Psoas muscle (tissue), 7 donors: ENCODE measurements at regions not wholly inside any gene's neighbourhood (a gene's known extent, or its start where the extent isn't known, plus 50 kb on each side); places are given as distances from the start of the nearest gene placed in this dataset.

ENCODE experiments used
- ATAC-seq, 4 donors: fragments of 200-7000 bp; cut with Tn5 transposase; one replicate each; pipeline ENCODE4 v1.9.1; 2020; ENCODE audit warnings: moderate library complexity in 3 of 4, mild to moderate bottlenecking in 2 of 4
- DNase-seq, 2 donors: peaks; one replicate each; pipeline ENCODE4 v3.0.0-alpha.2; 2020
- H3K27ac ChIP-seq: fragments of 200-600 bp; one replicate; pipeline ENCODE4 v1.8.0; 2022
- H3K27me3 ChIP-seq, 3 donors: fragments of 200-600 bp in 1 of 3; one replicate each; pipeline versions ENCODE4 v1.6.1 to v1.8.0; 2013 to 2022; ENCODE audit warnings: low read length in 2 of 3, mild to moderate bottlenecking in 2 of 3, moderate library complexity in 1 of 3; ENCODE audit not compliant: insufficient read depth in 3 of 3
- H3K36me3 ChIP-seq, 2 donors: fragments of 200-600 bp in 1 of 2; one replicate each; pipeline versions ENCODE4 v1.6.1 to v1.8.0; 2013 to 2022; ENCODE audit warnings: low read depth in 1 of 2, mild to moderate bottlenecking in 1 of 2, moderate library complexity in 1 of 2; ENCODE audit not compliant: insufficient read depth in 1 of 2
- H3K4me1 ChIP-seq: fragments of 200-600 bp; one replicate; pipeline ENCODE4 v1.8.0; 2022
- H3K4me3 ChIP-seq: fragments of 200-600 bp; one replicate; pipeline ENCODE4 v1.8.0; 2022; ENCODE audit warnings: mild to moderate bottlenecking
- H3K9me3 ChIP-seq: fragments of 200-600 bp; one replicate; pipeline ENCODE4 v1.8.0; 2022
- WGBS, 3 donors: extraction: QIAGEN DNeasy Blood & Tissue Kit; methylation state at CpG; one replicate each; pipeline versions ENCODE4 v1.1.6 to v1.1.7; 2013; 5-methylcytosine and 5-hydroxymethylcytosine counted together
- intact Hi-C, 2 donors: fragments of 100-400 bp; cut with DNase I; formaldehyde crosslinking; loops; one replicate each; pipeline versions ENCODE4 v1.11.0 to v1.14.2; 2022
- TF ChIP-seq, protein P1 (sequence below): fragments of 200-600 bp; IDR thresholded peaks from one replicate; pipeline ENCODE4 v1.8.0; 2022; ENCODE audit warnings: antibody characterized with exemption
- donor health status: healthy with polysubstance abuse.
- donor health status: DM: no; HTN: no; CAD: no; lungs with moderate emphysema.
- donor health status: Bipolar disorder and iron deficiency.
- donor health status: healthy.
- donor health status: DM: yes; HTN: yes; CAD: no.
- donor health status: DM: no; HTN: no; CAD: no.
- donor health status: DM: yes; HTN: yes; CAD: no.

DNA sequence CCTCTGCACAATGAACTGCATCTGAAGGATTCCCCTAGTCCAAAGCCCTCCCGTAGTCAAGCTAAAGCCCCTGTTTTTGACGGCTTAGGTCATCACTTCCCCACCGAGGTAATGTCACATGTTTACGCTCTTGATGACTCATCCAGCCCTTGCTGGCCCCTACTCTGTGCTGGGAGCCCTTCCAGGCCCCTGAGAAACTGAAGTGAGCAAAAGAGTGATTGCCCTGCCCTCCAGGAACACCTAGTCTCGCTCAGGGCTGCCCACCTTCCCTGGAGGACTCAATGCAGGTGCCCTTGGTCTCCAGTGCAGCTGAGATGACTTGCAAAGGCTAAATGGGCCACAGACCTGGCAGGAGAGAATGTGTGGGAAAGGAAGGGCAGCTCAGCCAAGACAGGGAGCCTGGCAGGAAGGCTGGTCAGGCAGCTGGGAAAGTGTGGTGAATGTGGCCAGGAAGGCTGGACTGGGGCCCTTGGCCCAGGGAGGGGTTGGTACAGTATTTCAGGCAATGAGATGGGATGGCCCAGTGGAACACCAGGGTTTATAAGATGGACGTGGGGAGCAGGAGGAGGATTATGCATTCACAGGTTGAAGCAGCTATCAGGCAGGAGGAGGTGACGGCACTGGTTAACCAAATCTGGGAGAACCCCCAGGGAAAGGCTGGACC is 345.6 kb downstream of the NPHP4 start:
- TF ChIP-seq, protein P1, sequence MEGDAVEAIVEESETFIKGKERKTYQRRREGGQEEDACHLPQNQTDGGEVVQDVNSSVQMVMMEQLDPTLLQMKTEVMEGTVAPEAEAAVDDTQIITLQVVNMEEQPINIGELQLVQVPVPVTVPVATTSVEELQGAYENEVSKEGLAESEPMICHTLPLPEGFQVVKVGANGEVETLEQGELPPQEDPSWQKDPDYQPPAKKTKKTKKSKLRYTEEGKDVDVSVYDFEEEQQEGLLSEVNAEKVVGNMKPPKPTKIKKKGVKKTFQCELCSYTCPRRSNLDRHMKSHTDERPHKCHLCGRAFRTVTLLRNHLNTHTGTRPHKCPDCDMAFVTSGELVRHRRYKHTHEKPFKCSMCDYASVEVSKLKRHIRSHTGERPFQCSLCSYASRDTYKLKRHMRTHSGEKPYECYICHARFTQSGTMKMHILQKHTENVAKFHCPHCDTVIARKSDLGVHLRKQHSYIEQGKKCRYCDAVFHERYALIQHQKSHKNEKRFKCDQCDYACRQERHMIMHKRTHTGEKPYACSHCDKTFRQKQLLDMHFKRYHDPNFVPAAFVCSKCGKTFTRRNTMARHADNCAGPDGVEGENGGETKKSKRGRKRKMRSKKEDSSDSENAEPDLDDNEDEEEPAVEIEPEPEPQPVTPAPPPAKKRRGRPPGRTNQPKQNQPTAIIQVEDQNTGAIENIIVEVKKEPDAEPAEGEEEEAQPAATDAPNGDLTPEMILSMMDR: no peak
- Histone ChIP-seq H3K27me3 (peaks cover 0 to 11% (median 6%) of the 10 kb centered on the region in 3 donors), H3K27ac (no peak overlapping the region), H3K4me1 (no peaks in the 10 kb centered on the region), H3K9me3 (no peaks in the 10 kb centered on the region), H3K4me3 (no peak overlapping the region), H3K36me3 (no peaks in the 10 kb centered on the region)
- intact Hi-C loops: no loop called here
- 28 to 40% (median 30%) methylated on average over 7 of the region's 7 CpGs for WGBS, 3 donors
- no peak for DNase-seq
- ATAC-seq: no peak

DNA sequence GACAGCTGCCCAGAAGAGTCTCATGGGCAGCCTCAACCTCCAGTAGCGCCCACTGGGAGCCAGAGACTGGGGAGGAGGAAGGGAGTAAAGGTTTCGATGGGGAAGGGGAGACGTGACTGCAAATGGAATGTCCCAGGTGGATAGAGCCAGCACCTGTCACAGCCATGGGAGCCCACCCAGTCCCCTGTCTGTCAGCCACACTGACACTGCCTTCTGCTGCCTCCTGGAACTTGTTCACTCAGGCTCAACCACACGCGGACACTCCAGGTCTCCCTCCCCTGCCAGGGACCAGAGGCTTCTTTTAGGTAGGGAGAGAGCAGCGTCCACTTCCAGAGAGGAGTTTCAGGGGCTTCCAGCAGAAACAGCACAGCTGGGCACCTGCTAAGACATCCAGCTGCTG is 346.3 kb downstream of the NPHP4 start:
- intact Hi-C loops: no loop called here
- no peak for ATAC-seq
- Histone ChIP-seq H3K9me3 (no peaks in the 10 kb centered on the region), H3K36me3 (no peaks in the 10 kb centered on the region), H3K4me3 (no peak overlapping the region), H3K27ac (no peak overlapping the region), H3K27me3 (peaks cover 0 to 6% (median 6%) of the 10 kb centered on the region in 3 donors), H3K4me1 (no peaks in the 10 kb centered on the region)
- no peak for DNase-seq
- TF ChIP-seq, protein P1: no peak
- WGBS, 3 donors: 53 to 62% (median 57%) methylated on average over 6 of the region's 6 CpGs

DNA sequence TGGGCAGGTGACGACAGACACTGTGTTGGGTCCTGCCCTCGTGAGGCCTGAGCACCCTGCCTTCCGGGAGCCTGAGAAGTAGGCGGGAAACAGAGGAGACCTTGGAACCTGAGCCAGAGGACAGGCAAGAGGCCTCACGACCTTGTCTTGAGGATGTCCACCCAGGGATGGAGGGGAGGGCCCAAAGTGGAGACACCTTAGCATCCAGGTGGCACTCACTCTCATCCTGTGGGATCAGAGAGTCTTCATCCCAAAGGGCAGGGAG is 347.2 kb downstream of the NPHP4 start:
- DNase-seq: no peak
- 71 to 88% (median 72%) methylated on average over 5 of the region's 5 CpGs for WGBS, 3 donors
- TF ChIP-seq, protein P1: no peak
- Histone ChIP-seq H3K36me3 (no peaks in the 10 kb centered on the region), H3K4me3 (no peak overlapping the region), H3K4me1 (no peaks in the 10 kb centered on the region), H3K9me3 (no peaks in the 10 kb centered on the region), H3K27ac (no peak overlapping the region), H3K27me3 (peaks cover 0 to 7% (median 6%) of the 10 kb centered on the region in 3 donors)
- ATAC-seq: no peak
- intact Hi-C loops: no loop called here

DNA sequence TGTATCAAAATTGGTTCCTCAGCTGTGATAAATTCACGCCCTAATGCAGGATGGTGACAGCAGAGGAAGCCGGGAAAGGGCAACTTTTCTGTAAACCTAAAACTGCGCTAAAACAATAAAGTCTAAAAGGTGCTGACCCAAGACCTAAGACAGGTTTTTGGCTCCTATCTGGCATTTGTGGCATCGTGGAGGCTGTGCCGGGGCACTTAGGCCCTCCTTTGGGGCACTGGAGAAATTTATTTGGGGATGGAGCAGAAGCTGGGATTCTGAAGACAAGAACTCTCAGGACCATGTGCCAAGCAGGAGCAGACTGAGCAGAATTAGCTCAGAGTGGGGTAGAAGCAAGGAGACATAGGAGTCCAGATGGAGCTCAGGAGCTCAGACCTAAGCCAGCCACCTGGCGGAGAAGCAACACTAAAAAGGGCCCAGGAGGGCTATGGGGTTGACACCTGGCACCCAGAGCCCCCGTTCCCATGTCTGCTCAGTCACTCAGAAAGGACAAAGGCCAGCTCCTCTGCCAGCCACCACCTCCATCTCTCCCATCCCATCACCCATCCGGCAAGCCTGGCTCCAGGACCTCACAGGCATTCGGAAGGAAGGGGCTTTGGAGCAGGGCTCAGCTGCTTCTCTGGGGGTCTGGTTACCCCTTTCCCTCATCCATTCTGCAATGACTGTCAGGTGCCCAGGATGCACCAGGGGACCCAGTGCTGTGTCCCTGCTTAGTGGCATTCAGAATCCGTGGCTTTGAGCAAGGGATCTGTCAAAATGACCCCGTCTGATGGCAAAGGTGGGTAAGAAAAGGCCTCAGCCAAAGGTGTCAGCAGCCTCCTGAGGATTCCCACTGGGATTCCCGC is 347.7 kb downstream of the NPHP4 start:
- Histone ChIP-seq H3K9me3 (no peaks in the 10 kb centered on the region), H3K27me3 (peaks cover 0 to 10% (median 4%) of the 10 kb centered on the region in 3 donors), H3K4me3 (no peak overlapping the region), H3K4me1 (no peaks in the 10 kb centered on the region), H3K27ac (no peak overlapping the region), H3K36me3 (no peaks in the 10 kb centered on the region)
- TF ChIP-seq, protein P1: no peak
- intact Hi-C loops: no loop called here
- ATAC-seq: no peak
- no peak for DNase-seq
- WGBS, 3 donors: 89 to 91% (median 90%) methylated on average over 11 to 12 of the region's 12 CpGs
